Hepatocyte (in vitro differentiated cells): ENCODE measurements at regions not wholly inside any gene's neighbourhood (a gene's known extent, or its start where the extent isn't known, plus 50 kb on each side); places are given as distances from the start of the nearest gene placed in this dataset.

ENCODE experiments used
- DNase-seq: peaks from one replicate; pipeline ENCODE4 v3.0.0-alpha.2; 2016; ENCODE audit warnings: low spot score
- H2AFZ ChIP-seq: fragments of 200-600 bp; sonication (generic); 2 replicates; pipeline ENCODE4 v1.6.0; 2016; ENCODE audit warnings: antibody characterized with exemption, mild to moderate bottlenecking
- H3K27ac ChIP-seq: fragments of 200-600 bp; sonication (generic); 2 replicates; pipeline ENCODE4 v1.5.1; 2016; ENCODE audit warnings: mild to moderate bottlenecking
- H3K27me3 ChIP-seq: fragments of 200-600 bp; sonication (generic); 2 replicates; pipeline ENCODE4 v1.6.1; 2016
- H3K36me3 ChIP-seq: fragments of 200-600 bp; sonication (generic); replicated peaks from 2 replicates; pipeline ENCODE4 v1.5.1; 2016; ENCODE audit warnings: low read depth; ENCODE audit not compliant: insufficient read depth
- H3K4me1 ChIP-seq: fragments of 200-600 bp; sonication (generic); 2 replicates; pipeline ENCODE4 v1.5.1; 2016; ENCODE audit warnings: mild to moderate bottlenecking, moderate library complexity; ENCODE audit not compliant: insufficient read depth
- H3K4me2 ChIP-seq: fragments of 200-600 bp; sonication (generic); 2 replicates; pipeline ENCODE4 v1.6.0; 2016
- H3K4me3 ChIP-seq: fragments of 200-600 bp; sonication (generic); 2 replicates; pipeline ENCODE4 v1.5.1; 2016; ENCODE audit warnings: mild to moderate bottlenecking
- H3K79me2 ChIP-seq: fragments of 200-600 bp; sonication (generic); 2 replicates; pipeline ENCODE4 v1.6.0; 2017; ENCODE audit warnings: mild to moderate bottlenecking
- H3K9me2 ChIP-seq: fragments of 200-600 bp; sonication (generic); replicated peaks from 2 replicates; pipeline ENCODE4 v1.6.0; 2017; ENCODE audit warnings: mild to moderate bottlenecking; ENCODE audit not compliant: insufficient read depth
- H3K9me3 ChIP-seq: fragments of 200-600 bp; sonication (generic); 2 replicates; pipeline ENCODE4 v1.5.1; 2016; ENCODE audit warnings: low read depth, mild to moderate bottlenecking
- H4K20me1 ChIP-seq: fragments of 200-600 bp; sonication (generic); 2 replicates; pipeline ENCODE4 v1.6.0; 2016; ENCODE audit warnings: mild to moderate bottlenecking; ENCODE audit not compliant: insufficient read depth, poor library complexity, severe bottlenecking
- EZH2 ChIP-seq: fragments of 200-600 bp; sonication (generic); IDR thresholded peaks from 2 replicates; pipeline ENCODE4 v1.6.1; 2016; ENCODE audit warnings: antibody characterized with exemption, mild to moderate bottlenecking, borderline replicate concordance
- EZH2phosphoT487 ChIP-seq: fragments of 200-600 bp; sonication (generic); IDR thresholded peaks from one replicate; pipeline ENCODE4 v1.6.1; 2018; ENCODE audit warnings: antibody characterized with exemption, mild to moderate bottlenecking, low read depth, moderate library complexity; ENCODE audit not compliant: unreplicated experiment, severe bottlenecking
- WGBS: methylation state at CpG from one replicate; pipeline ENCODE4 v1.1.6; 2016; ENCODE audit warnings: low lambda C conversion rate; ENCODE audit errors: missing lambda C conversion rate; 5-methylcytosine and 5-hydroxymethylcytosine counted together
- TF ChIP-seq, protein P1 (sequence below): fragments of 200-600 bp; sonication (generic); IDR thresholded peaks from 2 replicates; pipeline ENCODE4 v1.5.1; 2016; ENCODE audit warnings: antibody characterized with exemption, mild to moderate bottlenecking; ENCODE audit not compliant: poor library complexity

DNA sequence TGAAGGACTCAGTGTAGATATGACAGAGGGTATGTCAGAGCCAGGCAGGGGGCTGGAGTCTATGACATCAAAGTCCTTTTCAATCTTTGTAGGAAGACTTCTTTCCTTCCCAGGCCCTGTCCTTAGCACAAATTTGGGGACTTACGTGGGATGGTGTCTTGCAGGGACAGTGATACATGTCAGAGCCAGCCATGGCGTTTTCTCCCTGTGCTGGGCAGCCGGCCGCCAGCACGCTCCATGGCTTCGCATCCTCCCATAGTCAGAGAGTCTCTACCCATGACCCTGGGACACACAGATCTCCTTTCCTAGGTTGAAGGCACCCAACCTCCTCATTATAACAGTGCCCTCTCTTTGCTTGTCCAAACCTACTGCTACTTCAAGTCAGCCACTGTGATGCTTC, 156.9 kb upstream of the MYCN start:
- Histone ChIP-seq H3K79me2 (no peaks in the 10 kb centered on the region), H3K27me3 (no peaks in the 10 kb centered on the region), H3K4me1 (peaks cover 3% of the 10 kb centered on the region), H3K27ac (no peak overlapping the region), H2AFZ (no peak overlapping the region), H3K4me3 (no peak overlapping the region), H3K9me3 (no peaks in the 10 kb centered on the region), H3K9me2 (no peaks in the 10 kb centered on the region), H3K4me2 (no peak overlapping the region), H3K36me3 (no peaks in the 10 kb centered on the region), H4K20me1 (no peaks in the 10 kb centered on the region)
- DNase-seq = no peak
- WGBS = 97% methylated on average over 6 of the region's 6 CpGs
- TF ChIP-seq EZH2 (no peak), EZH2phosphoT487 (no peak)
- TF ChIP-seq, protein P1, sequence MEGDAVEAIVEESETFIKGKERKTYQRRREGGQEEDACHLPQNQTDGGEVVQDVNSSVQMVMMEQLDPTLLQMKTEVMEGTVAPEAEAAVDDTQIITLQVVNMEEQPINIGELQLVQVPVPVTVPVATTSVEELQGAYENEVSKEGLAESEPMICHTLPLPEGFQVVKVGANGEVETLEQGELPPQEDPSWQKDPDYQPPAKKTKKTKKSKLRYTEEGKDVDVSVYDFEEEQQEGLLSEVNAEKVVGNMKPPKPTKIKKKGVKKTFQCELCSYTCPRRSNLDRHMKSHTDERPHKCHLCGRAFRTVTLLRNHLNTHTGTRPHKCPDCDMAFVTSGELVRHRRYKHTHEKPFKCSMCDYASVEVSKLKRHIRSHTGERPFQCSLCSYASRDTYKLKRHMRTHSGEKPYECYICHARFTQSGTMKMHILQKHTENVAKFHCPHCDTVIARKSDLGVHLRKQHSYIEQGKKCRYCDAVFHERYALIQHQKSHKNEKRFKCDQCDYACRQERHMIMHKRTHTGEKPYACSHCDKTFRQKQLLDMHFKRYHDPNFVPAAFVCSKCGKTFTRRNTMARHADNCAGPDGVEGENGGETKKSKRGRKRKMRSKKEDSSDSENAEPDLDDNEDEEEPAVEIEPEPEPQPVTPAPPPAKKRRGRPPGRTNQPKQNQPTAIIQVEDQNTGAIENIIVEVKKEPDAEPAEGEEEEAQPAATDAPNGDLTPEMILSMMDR = no peak

DNA sequence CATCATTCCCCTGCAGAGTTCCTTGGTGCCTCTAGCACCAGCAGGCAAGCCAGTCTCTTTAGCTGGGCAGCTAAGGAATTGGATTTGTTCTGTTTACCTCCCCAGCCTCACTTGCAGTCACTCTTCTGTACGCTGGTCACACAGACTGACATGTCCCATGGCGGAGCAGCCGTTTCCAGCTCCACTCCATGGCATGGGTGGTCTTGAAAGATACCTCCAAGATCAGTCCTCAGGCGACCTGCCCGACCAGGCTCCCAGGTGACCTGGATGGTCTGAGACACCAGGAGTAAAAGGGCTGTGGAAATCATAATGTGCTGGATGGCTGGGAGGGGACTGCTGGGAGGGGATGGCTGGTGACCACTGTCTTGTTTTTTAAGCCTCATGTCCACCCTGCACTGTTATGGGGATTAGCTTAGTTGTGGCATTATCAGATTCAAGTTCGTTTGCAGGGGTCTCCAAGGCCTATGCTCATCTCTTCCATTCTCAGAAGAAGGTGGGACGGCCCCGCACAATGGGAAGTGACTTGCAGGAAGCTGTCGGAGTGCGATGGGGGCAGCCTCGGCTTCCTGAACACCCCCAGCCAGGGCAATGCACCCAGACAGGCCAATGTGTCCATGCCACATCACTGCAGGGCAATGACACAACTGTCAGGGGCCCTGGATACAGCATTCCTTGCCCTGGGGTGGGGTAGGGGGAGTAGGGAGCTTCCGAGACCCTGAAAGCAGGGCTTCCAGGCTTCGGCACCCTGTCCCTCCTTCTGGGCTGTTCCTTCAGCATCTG, 156.1 kb upstream of the MYCN start:
- DNase-seq = no peak
- TF ChIP-seq EZH2phosphoT487 (no peak), EZH2 (no peak)
- TF ChIP-seq, protein P1 = no peak
- Histone ChIP-seq H3K9me2 (no peaks in the 10 kb centered on the region), H3K36me3 (no peaks in the 10 kb centered on the region), H3K79me2 (no peaks in the 10 kb centered on the region), H3K9me3 (no peaks in the 10 kb centered on the region), H3K4me1 (peaks cover 3% of the 10 kb centered on the region), H4K20me1 (no peaks in the 10 kb centered on the region), H3K4me3 (no peak overlapping the region), H3K4me2 (no peak overlapping the region), H3K27ac (no peak overlapping the region), H3K27me3 (no peaks in the 10 kb centered on the region), H2AFZ (no peak overlapping the region)
- 96% methylated on average over 13 of the region's 13 CpGs for WGBS

DNA sequence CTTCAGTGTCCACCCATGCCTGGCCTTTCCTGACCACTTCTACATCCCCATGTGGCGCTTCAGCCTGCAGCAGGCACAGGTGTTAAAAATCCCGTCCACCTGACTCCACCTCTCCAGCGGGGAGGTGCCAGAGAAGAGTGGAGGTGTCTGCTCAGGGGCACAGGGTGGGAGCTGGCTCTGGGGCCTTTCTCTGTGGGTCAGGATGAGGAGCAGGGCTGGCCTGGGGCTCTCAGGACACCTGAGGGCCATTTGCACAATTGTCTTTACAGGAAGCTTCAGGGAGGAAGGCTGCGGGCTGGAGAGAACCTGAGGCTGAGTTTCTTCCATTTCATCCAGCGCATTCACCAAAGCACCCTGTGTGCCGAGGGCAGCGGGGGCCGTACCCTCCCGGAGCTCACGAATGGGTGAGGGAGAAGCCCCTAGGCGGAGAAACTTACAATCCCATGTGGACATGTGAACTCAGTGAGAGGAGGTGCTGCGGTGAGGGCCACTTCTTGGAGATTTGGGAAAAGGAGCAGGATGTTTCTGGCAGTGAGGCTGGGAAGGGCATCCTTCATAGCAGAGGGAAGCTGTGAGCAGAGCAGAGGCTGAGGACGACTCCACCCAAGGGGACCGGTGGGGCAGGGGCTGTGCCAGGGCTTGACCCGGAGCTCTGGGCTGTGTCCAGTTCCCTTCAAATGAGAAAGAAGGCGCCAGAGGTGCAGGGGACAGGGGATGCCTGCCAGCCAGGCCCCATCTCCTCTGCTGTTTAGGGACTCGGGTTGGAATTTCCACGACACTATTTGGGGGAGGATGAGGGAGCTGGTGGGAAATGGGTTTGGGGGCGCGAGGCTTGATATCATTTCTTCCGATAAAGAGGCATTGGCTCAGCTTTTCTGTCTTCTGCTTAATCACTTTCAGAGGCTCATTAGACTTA, 155.2 kb upstream of the MYCN start:
- Histone ChIP-seq H3K9me2 (no peaks in the 10 kb centered on the region), H3K27me3 (no peaks in the 10 kb centered on the region), H3K9me3 (no peaks in the 10 kb centered on the region), H3K79me2 (no peaks in the 10 kb centered on the region), H3K27ac (no peak overlapping the region), H3K4me3 (no peak overlapping the region), H3K36me3 (no peaks in the 10 kb centered on the region), H3K4me1 (peaks cover 3% of the 10 kb centered on the region), H2AFZ (no peak overlapping the region), H3K4me2 (no peak overlapping the region), H4K20me1 (no peaks in the 10 kb centered on the region)
- TF ChIP-seq, protein P1 = no peak
- TF ChIP-seq EZH2 = no peak
- no peak for DNase-seq
- WGBS = 89% methylated on average over 21 of the region's 21 CpGs
